AG09309 (cell line): ENCODE measurements at regions not wholly inside any gene's neighbourhood (a gene's known extent, or its start where the extent isn't known, plus 50 kb on each side); places are given as distances from the start of the nearest gene placed in this dataset.

Experiments used
- DNase-seq: peaks from one replicate; pipeline ENCODE4 v3.0.0-alpha.2; 2010; ENCODE audit warnings: low read depth
- H3K4me3 ChIP-seq: 2 replicates; pipeline ENCODE4 v1.5.1; 2011; ENCODE audit warnings: mild to moderate bottlenecking, low read depth, low read length, moderate library complexity; ENCODE audit not compliant: control insufficient read depth
- TF ChIP-seq, protein P1 (sequence below): IDR thresholded peaks from 2 replicates; pipeline ENCODE4 v1.5.1; 2011; ENCODE audit warnings: mild to moderate bottlenecking, low read depth, low read length, inconsistent platforms; ENCODE audit not compliant: insufficient read depth, control insufficient read depth; ENCODE audit errors: missing control alignments

- no peak for DNase-seq
- H3K4me3 ChIP-seq, result no peak overlapping the region
- TF ChIP-seq, protein P1, sequence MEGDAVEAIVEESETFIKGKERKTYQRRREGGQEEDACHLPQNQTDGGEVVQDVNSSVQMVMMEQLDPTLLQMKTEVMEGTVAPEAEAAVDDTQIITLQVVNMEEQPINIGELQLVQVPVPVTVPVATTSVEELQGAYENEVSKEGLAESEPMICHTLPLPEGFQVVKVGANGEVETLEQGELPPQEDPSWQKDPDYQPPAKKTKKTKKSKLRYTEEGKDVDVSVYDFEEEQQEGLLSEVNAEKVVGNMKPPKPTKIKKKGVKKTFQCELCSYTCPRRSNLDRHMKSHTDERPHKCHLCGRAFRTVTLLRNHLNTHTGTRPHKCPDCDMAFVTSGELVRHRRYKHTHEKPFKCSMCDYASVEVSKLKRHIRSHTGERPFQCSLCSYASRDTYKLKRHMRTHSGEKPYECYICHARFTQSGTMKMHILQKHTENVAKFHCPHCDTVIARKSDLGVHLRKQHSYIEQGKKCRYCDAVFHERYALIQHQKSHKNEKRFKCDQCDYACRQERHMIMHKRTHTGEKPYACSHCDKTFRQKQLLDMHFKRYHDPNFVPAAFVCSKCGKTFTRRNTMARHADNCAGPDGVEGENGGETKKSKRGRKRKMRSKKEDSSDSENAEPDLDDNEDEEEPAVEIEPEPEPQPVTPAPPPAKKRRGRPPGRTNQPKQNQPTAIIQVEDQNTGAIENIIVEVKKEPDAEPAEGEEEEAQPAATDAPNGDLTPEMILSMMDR, result no peak
Measured at GRCh38 chr4:4619821-4620220, 78.0 kb upstream of the STX18 start.

DNA sequence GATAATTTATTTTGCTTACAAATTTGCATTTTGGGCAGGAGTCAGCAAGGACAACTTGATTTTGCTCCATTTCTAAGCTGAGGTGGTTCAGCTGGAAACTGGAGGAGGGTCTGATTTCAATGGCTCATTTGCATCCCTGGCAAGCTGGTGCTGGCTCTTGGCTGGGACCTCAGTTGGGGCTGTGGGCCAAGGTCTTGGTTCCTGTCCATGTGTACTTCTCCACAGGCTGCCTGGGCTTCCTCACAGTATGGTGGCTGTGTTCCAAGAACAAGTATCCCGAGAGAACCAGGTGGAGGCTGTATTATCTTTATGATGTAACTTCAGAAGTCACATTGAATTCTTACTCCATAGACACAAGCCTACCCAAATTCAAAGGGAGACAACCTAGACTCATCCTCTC is 77.0 kb upstream of the STX18 start:
- H3K4me3 ChIP-seq, result no peak overlapping the region
- DNase-seq, result no peak
- TF ChIP-seq, protein P1, result no peak

GRCh38 chr4:4614925-4615678 is 73.3 kb upstream of the STX18 start:
- DNase-seq, result no peak
- H3K4me3 ChIP-seq, result no peak overlapping the region
- TF ChIP-seq, protein P1, result no peak

GRCh38 chr4:4613641-4614286 is 71.9 kb upstream of the STX18 start:
- TF ChIP-seq, protein P1, result no peak

DNA sequence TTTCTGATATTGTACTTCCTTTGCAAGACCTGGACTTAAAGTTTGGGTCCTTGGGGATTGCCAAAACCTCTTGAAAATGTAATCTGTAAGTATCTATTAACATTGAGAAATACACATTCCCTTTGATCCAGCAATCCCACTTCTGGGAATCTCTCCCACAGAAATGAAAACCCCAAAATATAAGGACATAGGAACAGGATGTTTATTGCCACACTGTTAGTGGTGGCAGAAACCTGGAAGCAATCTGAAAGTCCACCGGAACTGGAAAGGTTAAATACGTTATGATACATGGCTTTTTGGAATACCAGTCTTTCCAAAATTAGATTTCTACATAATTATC is 71.2 kb upstream of the STX18 start:
- TF ChIP-seq, protein P1, result no peak
- H3K4me3 ChIP-seq, result no peak overlapping the region
- DNase-seq, result no peak

More at GRCh38 chr4:4613641-4614286, 71.9 kb upstream of the STX18 start:
- no peak for DNase-seq
- no peak overlapping the region for H3K4me3 ChIP-seq

DNA sequence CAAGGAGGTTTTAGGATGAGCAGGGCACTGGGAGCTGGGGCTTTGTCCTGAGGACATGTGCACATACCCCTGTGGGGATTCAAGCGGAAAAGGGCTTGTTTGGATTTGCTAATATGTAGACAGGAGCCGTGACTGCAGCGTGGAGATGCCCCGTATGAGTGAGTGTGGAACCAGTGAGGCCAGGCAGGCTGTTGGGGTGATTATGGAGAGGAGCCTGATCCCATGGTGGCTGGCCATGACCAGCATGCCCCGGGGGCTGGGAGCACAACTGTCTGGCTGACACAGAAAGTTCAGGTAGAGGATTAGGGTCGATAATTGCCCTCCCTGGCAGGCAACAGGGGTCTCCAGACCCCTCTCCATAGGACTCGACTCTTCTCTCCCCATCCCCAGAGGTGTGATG is 68.8 kb upstream of the STX18 start:
- TF ChIP-seq, protein P1, result no peak
- no peak for DNase-seq
- no peak overlapping the region for H3K4me3 ChIP-seq
